ENCODE measurements at regions not wholly inside any gene's neighbourhood (a gene's known extent, or its start where the extent isn't known, plus 50 kb on each side); places are given as distances from the start of the nearest gene placed in this dataset.

GRCh38 chr3:40971191-40972168 lies 227.8 kb upstream of the CTNNB1 start:
- H3K4me3 ChIP-seq: no peak overlapping the region
- no peak for DNase-seq
- H3K27ac ChIP-seq: no peak overlapping the region
- no peaks in the 10 kb centered on the region for H3K27me3 ChIP-seq
- H3K36me3 ChIP-seq: no peaks in the 10 kb centered on the region
- no peaks in the 10 kb centered on the region for H3K9me3 ChIP-seq (replicated peaks)
- peaks cover 13% of the 10 kb centered on the region; the same call in 1 of the 2 replicates for H3K4me1 ChIP-seq

- Histone ChIP-seq H3K27ac (no peak overlapping the region), H3K36me3 (no peaks in the 10 kb centered on the region)
- DNase-seq: no peak
Measured at GRCh38 chr3:40972350-40972749, 227.0 kb upstream of the CTNNB1 start.

GRCh38 chr3:40973141-40973540 lies 226.2 kb upstream of the CTNNB1 start:
- Histone ChIP-seq H3K27ac (no peak overlapping the region), H3K36me3 (no peaks in the 10 kb centered on the region), H3K27me3 (no peaks in the 10 kb centered on the region), H3K4me1 (peaks cover 13% of the 10 kb centered on the region; the same call in 1 of the 2 replicates), H3K4me3 (no peak overlapping the region), H3K9me3 (replicated peaks) (no peaks in the 10 kb centered on the region)
- no peak for DNase-seq

More at GRCh38 chr3:40972350-40972749, 227.0 kb upstream of the CTNNB1 start:
- Histone ChIP-seq H3K4me1 (peaks cover 13% of the 10 kb centered on the region; the same call in 1 of the 2 replicates), H3K27me3 (no peaks in the 10 kb centered on the region), H3K9me3 (replicated peaks) (no peaks in the 10 kb centered on the region), H3K4me3 (no peak overlapping the region)

GRCh38 chr3:40975711-40976121 lies 223.6 kb upstream of the CTNNB1 start:
- H3K36me3 ChIP-seq: no peaks in the 10 kb centered on the region
- H3K27ac ChIP-seq: peak overlapping the region; percentile 7; the same call in 1 of the 2 replicates
- H3K9me3 ChIP-seq (replicated peaks): no peaks in the 10 kb centered on the region
- H3K4me3 ChIP-seq: no peak overlapping the region
- peak; percentile 34 to 57 for DNase-seq
- H3K27me3 ChIP-seq: no peaks in the 10 kb centered on the region
- H3K4me1 ChIP-seq: peaks cover 13% of the 10 kb centered on the region; the same call in 1 of the 2 replicates

- Histone ChIP-seq H3K4me1 (peaks cover 13% of the 10 kb centered on the region; the same call in 1 of the 2 replicates), H3K36me3 (no peaks in the 10 kb centered on the region), H3K9me3 (replicated peaks) (no peaks in the 10 kb centered on the region), H3K27ac (no peak overlapping the region), H3K27me3 (no peaks in the 10 kb centered on the region), H3K4me3 (no peak overlapping the region)
- DNase-seq: no peak
Measured at GRCh38 chr3:40976241-40976640, 223.1 kb upstream of the CTNNB1 start.

- Histone ChIP-seq H3K4me1 (peaks cover 13% of the 10 kb centered on the region; the same call in 1 of the 2 replicates), H3K9me3 (replicated peaks) (no peaks in the 10 kb centered on the region), H3K36me3 (no peaks in the 10 kb centered on the region), H3K27me3 (no peaks in the 10 kb centered on the region), H3K4me3 (no peak overlapping the region), H3K27ac (no peak overlapping the region)
- no peak for DNase-seq
Measured at GRCh38 chr3:40978442-40978841, 220.9 kb upstream of the CTNNB1 start.

- H3K36me3 ChIP-seq: no peaks in the 10 kb centered on the region
- no peaks in the 10 kb centered on the region for H3K9me3 ChIP-seq (replicated peaks)
- H3K27me3 ChIP-seq: no peaks in the 10 kb centered on the region
- no peak for DNase-seq
- H3K4me3 ChIP-seq: no peak overlapping the region
- peaks cover 13% of the 10 kb centered on the region; the same call in 1 of the 2 replicates for H3K4me1 ChIP-seq
- no peak overlapping the region for H3K27ac ChIP-seq
Measured at GRCh38 chr3:40979962-40980361, 219.3 kb upstream of the CTNNB1 start.

GRCh38 chr3:40980467-40980866 lies 218.8 kb upstream of the CTNNB1 start:
- Histone ChIP-seq H3K4me1 (peaks cover 9% of the 10 kb centered on the region; the same call in 1 of the 2 replicates), H3K27ac (no peak overlapping the region), H3K9me3 (replicated peaks) (no peaks in the 10 kb centered on the region), H3K27me3 (no peaks in the 10 kb centered on the region), H3K36me3 (no peaks in the 10 kb centered on the region), H3K4me3 (no peak overlapping the region)
- no peak for DNase-seq

GRCh38 chr3:40985195-40985594 lies 214.1 kb upstream of the CTNNB1 start:
- Histone ChIP-seq H3K36me3 (no peaks in the 10 kb centered on the region), H3K4me1 (no peaks in the 10 kb centered on the region), H3K4me3 (no peak overlapping the region), H3K9me3 (replicated peaks) (no peaks in the 10 kb centered on the region), H3K27me3 (no peaks in the 10 kb centered on the region), H3K27ac (no peak overlapping the region)
- DNase-seq: no peak

- Histone ChIP-seq H3K4me1 (no peaks in the 10 kb centered on the region), H3K27ac (no peak overlapping the region), H3K9me3 (replicated peaks) (no peaks in the 10 kb centered on the region), H3K36me3 (no peaks in the 10 kb centered on the region), H3K27me3 (no peaks in the 10 kb centered on the region), H3K4me3 (no peak overlapping the region)
- DNase-seq: no peak
Measured at GRCh38 chr3:40988468-40988867, 210.8 kb upstream of the CTNNB1 start.

- Histone ChIP-seq H3K4me3 (no peak overlapping the region), H3K9me3 (replicated peaks) (no peaks in the 10 kb centered on the region), H3K27ac (no peak overlapping the region), H3K27me3 (no peaks in the 10 kb centered on the region), H3K4me1 (no peaks in the 10 kb centered on the region), H3K36me3 (no peaks in the 10 kb centered on the region)
- DNase-seq: no peak
Measured at GRCh38 chr3:40989141-40990061, 209.9 kb upstream of the CTNNB1 start.

GRCh38 chr3:40990062-40990456 lies 209.2 kb upstream of the CTNNB1 start:
- Histone ChIP-seq H3K36me3 (no peaks in the 10 kb centered on the region), H3K9me3 (replicated peaks) (no peaks in the 10 kb centered on the region), H3K27me3 (no peaks in the 10 kb centered on the region), H3K27ac (no peak overlapping the region), H3K4me3 (no peak overlapping the region), H3K4me1 (no peaks in the 10 kb centered on the region)
- no peak for DNase-seq

- no peaks in the 10 kb centered on the region for H3K9me3 ChIP-seq (replicated peaks)
- H3K36me3 ChIP-seq: no peaks in the 10 kb centered on the region
Measured at GRCh38 chr3:40992023-40992422, 207.3 kb upstream of the CTNNB1 start.

GRCh38 chr3:40994611-40995010 lies 204.7 kb upstream of the CTNNB1 start:
- Histone ChIP-seq H3K4me3 (no peak overlapping the region), H3K27ac (no peak overlapping the region), H3K36me3 (no peaks in the 10 kb centered on the region), H3K4me1 (peaks cover 9% of the 10 kb centered on the region), H3K9me3 (replicated peaks) (no peaks in the 10 kb centered on the region), H3K27me3 (no peaks in the 10 kb centered on the region)
- no peak for DNase-seq

More at GRCh38 chr3:40992023-40992422, 207.3 kb upstream of the CTNNB1 start:
- Histone ChIP-seq H3K27me3 (no peaks in the 10 kb centered on the region), H3K4me3 (no peak overlapping the region), H3K4me1 (peaks cover 6% of the 10 kb centered on the region), H3K27ac (no peak overlapping the region)
- no peak for DNase-seq

- H3K27ac ChIP-seq: no peak overlapping the region
- H3K4me1 ChIP-seq: peaks cover 9% of the 10 kb centered on the region
- H3K4me3 ChIP-seq: no peak overlapping the region
- no peak for DNase-seq
- no peaks in the 10 kb centered on the region for H3K27me3 ChIP-seq
- H3K36me3 ChIP-seq: no peaks in the 10 kb centered on the region
- H3K9me3 ChIP-seq (replicated peaks): no peaks in the 10 kb centered on the region
Measured at GRCh38 chr3:40995271-40995670, 204.0 kb upstream of the CTNNB1 start.

All from SJCRH30 (cell line).